H1 (cell line): ENCODE measurements at regions not wholly inside any gene's neighbourhood (a gene's known extent, or its start where the extent isn't known, plus 50 kb on each side); places are given as distances from the start of the nearest gene placed in this dataset.

Source experiments
- CTCF ChIA-PET: fragments of 300-600 bp; sonication (Branson Sonifier 250); formaldehyde crosslinking; loops from one replicate; lab custom pipeline; 2021; ENCODE audit not compliant: partially characterized antibody; lab: Charles Lee
- POLR2A ChIA-PET: fragments of 300-600 bp; sonication (Branson Sonifier 250); formaldehyde crosslinking; loops from one replicate; lab custom pipeline; 2021; ENCODE audit warnings: inconsistent platforms; ENCODE audit not compliant: partially characterized antibody; lab: Charles Lee
- DNase-seq, 2 experiments: peaks; one replicate each; pipeline versions ENCODE4 v3.0.0 to v3.0.0-alpha.2; 2010 to 2022; ENCODE audit warnings: low spot score in 2 of 2, low read depth in 1 of 2, mixed read lengths in 1 of 2
- FAIRE-seq: peaks from 2 replicates; lab custom pipeline; 2011; peaks lifted over from hg19 to GRCh38; lab: Jason Lieb, UNC
- H2AFZ ChIP-seq: 2 replicates; pipeline ENCODE4 v1.8.1; 2012; ENCODE audit warnings: low read length, inconsistent platforms
- H2AK5ac ChIP-seq: 2 replicates; pipeline ENCODE4 v1.6.1; 2013; ENCODE audit warnings: low read depth, low read length
- H2BK120ac ChIP-seq: replicated peaks from 2 replicates; pipeline ENCODE3; 2013; ENCODE audit warnings: low read depth, low read length, inconsistent platforms
- H2BK12ac ChIP-seq: 2 replicates; pipeline ENCODE4 v1.6.1; 2013; ENCODE audit warnings: low read depth, low read length
- H2BK15ac ChIP-seq: 2 replicates; pipeline ENCODE4 v1.6.1; 2013; ENCODE audit warnings: low read length
- H2BK20ac ChIP-seq: 2 replicates; pipeline ENCODE4 v1.6.1; 2013; ENCODE audit warnings: low read length
- H2BK5ac ChIP-seq: 2 replicates; pipeline ENCODE4 v1.6.1; 2013; ENCODE audit warnings: low read depth, low read length
- H3K14ac ChIP-seq: 2 replicates; pipeline ENCODE4 v1.6.1; 2013; ENCODE audit warnings: inconsistent platforms; ENCODE audit not compliant: insufficient read length
- H3K18ac ChIP-seq: 2 replicates; pipeline ENCODE4 v1.6.1; 2013; ENCODE audit warnings: low read length; ENCODE audit errors: extremely low read depth
- H3K23ac ChIP-seq: 2 replicates; pipeline ENCODE4 v1.6.1; 2013; ENCODE audit warnings: inconsistent platforms; ENCODE audit not compliant: insufficient read length
- H3K23me2 ChIP-seq: 2 replicates; pipeline ENCODE4 v1.6.1; 2013; ENCODE audit warnings: low read depth, low read length
- H3K27ac ChIP-seq: 2 replicates; pipeline ENCODE4 v1.6.1; 2011; ENCODE audit warnings: low read depth, low read length, inconsistent platforms
- H3K27me3 ChIP-seq, 4 experiments: replicated peaks in 1 of 4; 1 replicate in 1 of 4; 2 replicates in 3 of 4; pipeline versions ENCODE4 v1.6.1 to v1.8.1; 2011 to 2013; ENCODE audit warnings: low read length in 3 of 4, mild to moderate bottlenecking in 3 of 4, inconsistent platforms in 2 of 4, mixed read lengths in 2 of 4, moderate library complexity in 1 of 4; ENCODE audit not compliant: control insufficient read depth in 3 of 4, insufficient read depth in 3 of 4; ENCODE audit errors: extremely low read depth in 1 of 4
- H3K36me3 ChIP-seq, 4 experiments: 2 replicates each; pipeline versions ENCODE4 v1.6.1 to v1.8.1; 2011 to 2013; ENCODE audit warnings: mild to moderate bottlenecking in 4 of 4, low read length in 3 of 4, moderate library complexity in 2 of 4, control low read depth in 1 of 4, inconsistent platforms in 1 of 4; ENCODE audit not compliant: insufficient read depth in 4 of 4, control insufficient read depth in 2 of 4
- H3K4ac ChIP-seq: replicated peaks from 2 replicates; pipeline ENCODE3; 2013; ENCODE audit warnings: low read length, low read depth, mixed read lengths, inconsistent platforms; ENCODE audit not compliant: insufficient read length
- H3K4me1 ChIP-seq, 4 experiments: replicated peaks in 1 of 4; 1 replicate in 1 of 4; 2 replicates in 3 of 4; pipeline versions ENCODE4 v1.6.1 to v1.8.1; 2011 to 2013; ENCODE audit warnings: low read length in 3 of 4, inconsistent platforms in 2 of 4, mixed read lengths in 1 of 4; ENCODE audit not compliant: insufficient read depth in 4 of 4, control insufficient read depth in 3 of 4
- H3K4me2 ChIP-seq, 2 experiments: 2 replicates each; pipeline versions ENCODE4 v1.6.1 to v1.8.1; 2011 to 2013; ENCODE audit warnings: low read depth in 2 of 2, low read length in 2 of 2, control low read depth in 1 of 2, inconsistent platforms in 1 of 2, mild to moderate bottlenecking in 1 of 2; ENCODE audit not compliant: insufficient read depth in 1 of 2
- H3K4me3 ChIP-seq, 4 experiments: fragments of 200-600, 300-600 bp in 1 of 4; sonication (generic), shearing (Covaris generic), sonication (Bioruptor Twin) in 1 of 4; 2 replicates each; pipeline versions ENCODE4 v1.5.1 to v1.8.1; 2011 to 2016; ENCODE audit warnings: low read length in 4 of 4, low read depth in 3 of 4, control low read depth in 2 of 4, inconsistent platforms in 2 of 4, mild to moderate bottlenecking in 2 of 4, mixed read lengths in 1 of 4, moderate library complexity in 1 of 4; ENCODE audit not compliant: insufficient read depth in 2 of 4; ENCODE audit errors: extremely low read depth in 1 of 4
- H3K56ac ChIP-seq: replicated peaks from 2 replicates; pipeline ENCODE3; 2013; ENCODE audit warnings: low read depth, mild to moderate bottlenecking, mixed read lengths, low read length, inconsistent platforms; ENCODE audit not compliant: insufficient read length
- H3K79me1 ChIP-seq: 2 replicates; pipeline ENCODE4 v1.6.1; 2013; ENCODE audit warnings: low read depth, low read length, control low read depth
- H3K79me2 ChIP-seq, 2 experiments: 2 replicates each; pipeline versions ENCODE4 v1.6.1 to v1.8.1; 2012 to 2013; ENCODE audit warnings: low read length in 2 of 2, mild to moderate bottlenecking in 2 of 2, inconsistent platforms in 1 of 2; ENCODE audit not compliant: insufficient read depth in 2 of 2, control insufficient read depth in 1 of 2
- H3K9ac ChIP-seq, 4 experiments: replicated peaks in 1 of 4; 1 replicate in 1 of 4; 2 replicates in 3 of 4; pipeline versions ENCODE4 v1.6.1 to v1.8.1; 2011 to 2013; ENCODE audit warnings: low read depth in 3 of 4, low read length in 3 of 4, control low read depth in 2 of 4, mild to moderate bottlenecking in 2 of 4, moderate library complexity in 2 of 4, inconsistent platforms in 1 of 4; ENCODE audit errors: extremely low read depth in 1 of 4
- H3K9me3 ChIP-seq, 2 experiments: 2 replicates each; pipeline versions ENCODE4 v1.6.1 to v1.8.1; 2012 to 2013; ENCODE audit warnings: mild to moderate bottlenecking in 2 of 2, moderate library complexity in 2 of 2, control low read depth in 1 of 2, inconsistent platforms in 1 of 2, low read depth in 1 of 2, low read length in 1 of 2, mixed read lengths in 1 of 2; ENCODE audit not compliant: insufficient read depth in 2 of 2
- H4K20me1 ChIP-seq, 2 experiments: replicated peaks in 1 of 2; 2 replicates each; pipeline versions ENCODE3 to v1.8.1; 2011 to 2013; ENCODE audit warnings: inconsistent platforms in 2 of 2, low read length in 2 of 2, mild to moderate bottlenecking in 1 of 2; ENCODE audit not compliant: insufficient read depth in 2 of 2, control insufficient read depth in 1 of 2
- H4K5ac ChIP-seq: 2 replicates; pipeline ENCODE4 v1.6.1; 2013; ENCODE audit warnings: low read length, low read depth, mixed read lengths, inconsistent platforms; ENCODE audit not compliant: insufficient read length
- H4K8ac ChIP-seq: 2 replicates; pipeline ENCODE4 v1.8.0; 2013; ENCODE audit warnings: mild to moderate bottlenecking, moderate library complexity, low read length, inconsistent platforms; ENCODE audit not compliant: insufficient read depth; ENCODE audit errors: extremely low read depth
- H4K91ac ChIP-seq: replicated peaks from 2 replicates; pipeline ENCODE3; 2013; ENCODE audit warnings: low read length, mixed read lengths, inconsistent platforms; ENCODE audit not compliant: insufficient read length
- ASH2L ChIP-seq: fragments of 200-600, 300-600 bp; sonication (generic); IDR thresholded peaks from one replicate; pipeline ENCODE4 v1.7.1; 2017; ENCODE audit warnings: low read length
- BACH1 ChIP-seq: IDR thresholded peaks from 2 replicates; pipeline ENCODE4 v1.6.1; 2012; ENCODE audit warnings: low read length, improper control_type of control experiment
- BCL11A ChIP-seq, 2 experiments: IDR thresholded peaks; one replicate each; pipeline ENCODE4 v1.6.1; 2011; ENCODE audit warnings: low read depth in 2 of 2, low read length in 2 of 2, mild to moderate bottlenecking in 2 of 2
- CEBPB ChIP-seq: IDR thresholded peaks from 2 replicates; pipeline ENCODE4 v1.6.1; 2012; ENCODE audit warnings: low read depth, low read length
- CREB1 ChIP-seq: IDR thresholded peaks from 2 replicates; pipeline ENCODE4 v1.6.1; 2012; ENCODE audit warnings: inconsistent platforms
- EGR1 ChIP-seq: IDR thresholded peaks from 2 replicates; pipeline ENCODE4 v1.6.1; 2011; ENCODE audit warnings: low read depth, low read length, borderline replicate concordance
- FOSL1 ChIP-seq: IDR thresholded peaks from 2 replicates; pipeline ENCODE4 v1.6.1; 2011; ENCODE audit warnings: mild to moderate bottlenecking, low read depth, low read length, moderate library complexity; ENCODE audit not compliant: insufficient read depth
- HDAC2 ChIP-seq, 2 experiments: fragments of 300-600 bp in 1 of 2; sonication (generic) in 1 of 2; IDR thresholded peaks; 2 replicates each; pipeline ENCODE4 v1.6.1; 2011 to 2012; ENCODE audit warnings: low read depth in 2 of 2, low read length in 2 of 2, mild to moderate bottlenecking in 2 of 2, moderate library complexity in 2 of 2, borderline replicate concordance in 1 of 2, inconsistent platforms in 1 of 2
- JUN ChIP-seq: IDR thresholded peaks from 2 replicates; pipeline ENCODE4 v1.6.1; 2011; ENCODE audit warnings: low read depth, mild to moderate bottlenecking, improper control_type of control experiment, low read length
- JUND ChIP-seq: IDR thresholded peaks from 2 replicates; pipeline ENCODE4 v1.6.1; 2011; ENCODE audit warnings: mild to moderate bottlenecking, improper control_type of control experiment, low read length
- RBBP5 ChIP-seq: IDR thresholded peaks from 2 replicates; pipeline ENCODE4 v1.7.1; 2012; ENCODE audit warnings: low read depth, mild to moderate bottlenecking, inconsistent platforms, low read length, moderate library complexity, borderline replicate concordance
- RXRA ChIP-seq: IDR thresholded peaks from 2 replicates; pipeline ENCODE4 v1.6.1; 2011; ENCODE audit warnings: low read depth, mild to moderate bottlenecking, low read length, moderate library complexity; ENCODE audit not compliant: insufficient read depth
- SIN3A ChIP-seq, 2 experiments: IDR thresholded peaks in 1 of 2; conservative IDR thresholded peaks in 1 of 2; 2 replicates each; pipeline ENCODE4 v1.6.1; 2011 to 2012; ENCODE audit warnings: low read length in 2 of 2, improper control_type of control experiment in 1 of 2, low read depth in 1 of 2, mild to moderate bottlenecking in 1 of 2
- SP1 ChIP-seq: IDR thresholded peaks from 2 replicates; pipeline ENCODE4 v1.6.1; 2011; ENCODE audit warnings: low read depth, low read length
- SRF ChIP-seq: IDR thresholded peaks from 2 replicates; pipeline ENCODE4 v1.6.1; 2011; ENCODE audit warnings: mild to moderate bottlenecking, low read depth, low read length, moderate library complexity
- TAF1 ChIP-seq: IDR thresholded peaks from 2 replicates; pipeline ENCODE4 v1.6.1; 2011; ENCODE audit warnings: mild to moderate bottlenecking, low read depth, low read length
- TF ChIP-seq, protein P1 (sequence below): IDR thresholded peaks from 2 replicates; pipeline ENCODE4 v1.6.1; 2011; ENCODE audit warnings: low read depth, mild to moderate bottlenecking, low read length; ENCODE audit not compliant: insufficient read depth

DNA sequence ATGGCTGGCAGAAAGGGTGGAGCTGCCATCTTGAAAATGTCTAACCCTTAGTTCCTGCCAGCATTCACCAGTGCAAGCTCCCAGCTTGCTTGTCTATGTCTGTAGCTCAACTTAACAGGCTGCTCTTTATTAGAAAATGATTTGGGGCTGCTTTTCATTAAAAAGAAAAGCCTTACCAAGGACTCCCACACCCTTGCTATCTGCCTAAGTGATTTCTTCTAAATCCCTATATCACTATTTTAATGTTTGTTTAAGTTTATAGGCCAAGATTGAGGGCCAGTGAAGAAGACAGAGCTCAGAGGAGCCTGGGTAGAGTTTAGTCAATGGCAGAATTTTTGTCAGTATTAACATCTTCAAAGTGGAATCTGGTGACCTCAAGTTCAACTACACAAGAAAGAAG is 336.8 kb upstream of the CHRM3 start:
- Histone ChIP-seq H3K36me3 (no peaks in the 10 kb centered on the region), H2BK120ac (no peak overlapping the region), H3K14ac (no peak overlapping the region), H2BK12ac (no peak overlapping the region), H4K20me1 (no peaks in the 10 kb centered on the region), H2AFZ (no peak overlapping the region), H3K4me1 (no peaks in the 10 kb centered on the region), H3K23me2 (no peaks in the 10 kb centered on the region), H3K27ac (no peak overlapping the region), H3K9ac (no peak overlapping the region), H4K91ac (no peak overlapping the region), H4K8ac (no peak overlapping the region), H2AK5ac (no peak overlapping the region), H3K4me2 (no peak overlapping the region), H2BK5ac (no peak overlapping the region), H3K4ac (no peak overlapping the region), H3K79me2 (no peaks in the 10 kb centered on the region), H3K9me3 (no peaks in the 10 kb centered on the region), H2BK20ac (no peak overlapping the region), H3K79me1 (no peaks in the 10 kb centered on the region), H3K56ac (no peak overlapping the region), H2BK15ac (no peak overlapping the region), H3K27me3 (no peaks in the 10 kb centered on the region), H4K5ac (no peak overlapping the region), H3K23ac (no peak overlapping the region), H3K18ac (no peak overlapping the region), H3K4me3 (no peak overlapping the region)
- ChIA-PET POLR2A (no interaction called here), CTCF (no interaction called here)
- TF ChIP-seq BCL11A (IDR thresholded peaks at IDR 0.05; ENCODE audit: low read depth in 2 of 2, low read length in 2 of 2) (no peak), JUND (no peak), EGR1 (no peak), SIN3A (conservative IDR thresholded peaks at IDR 0.05 in 1 of 2, IDR thresholded peaks at IDR 0.05 in 1 of 2; ENCODE audit: low read depth in 1 of 2, low read length in 2 of 2) (no peak), HDAC2 (IDR thresholded peaks at IDR 0.05; ENCODE audit: borderline replicate concordance in 1 of 2, low read depth in 2 of 2, low read length in 2 of 2) (no peak), TAF1 (no peak), JUN (no peak), SRF (no peak), RBBP5 (no peak), FOSL1 (no peak), RXRA (no peak), CREB1 (no peak), ASH2L (no peak), CEBPB (no peak), SP1 (no peak), BACH1 (no peak)
- TF ChIP-seq, protein P1, sequence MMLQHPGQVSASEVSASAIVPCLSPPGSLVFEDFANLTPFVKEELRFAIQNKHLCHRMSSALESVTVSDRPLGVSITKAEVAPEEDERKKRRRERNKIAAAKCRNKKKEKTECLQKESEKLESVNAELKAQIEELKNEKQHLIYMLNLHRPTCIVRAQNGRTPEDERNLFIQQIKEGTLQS, result no peak
- DNase-seq, result no peak
- no peak for FAIRE-seq
